ENCODE measurements at regions not wholly inside any gene's neighbourhood (a gene's known extent, or its start where the extent isn't known, plus 50 kb on each side); places are given as distances from the start of the nearest gene placed in this dataset.

DNA sequence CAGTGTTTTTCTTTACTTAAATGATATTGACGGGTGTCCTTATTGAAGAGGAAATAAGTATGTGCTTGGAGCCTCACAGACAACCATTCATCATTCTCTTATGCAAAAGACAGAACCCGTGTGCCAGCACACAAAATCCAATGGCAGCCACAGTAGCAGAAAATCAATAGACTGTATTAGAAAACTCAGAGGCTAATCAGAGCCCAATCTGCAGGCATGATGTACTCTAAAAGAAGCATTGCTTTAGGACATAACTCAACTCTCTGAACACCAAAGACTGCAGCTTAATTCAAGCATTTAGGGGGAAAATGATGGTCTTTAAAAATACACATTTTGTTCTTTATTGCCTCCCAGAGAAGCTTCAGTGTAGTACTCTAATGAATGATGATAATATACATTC lies 476.9 kb downstream of the PDHA2 start:
- H3K4me3 ChIP-seq (ENCODE audit: low read length), result no peak overlapping the region
- DNase-seq (ENCODE audit: low read depth), result no peak
- TF ChIP-seq CTCF (IDR thresholded peaks at IDR 0.05; ENCODE audit: insufficient read depth, low read depth, low read length, missing control alignments), result no peak

- no peak for DNase-seq (ENCODE audit: low read depth)
- TF ChIP-seq CTCF (IDR thresholded peaks at IDR 0.05; ENCODE audit: insufficient read depth, low read depth, low read length, missing control alignments), result no peak
- H3K4me3 ChIP-seq (ENCODE audit: low read length), result no peak overlapping the region
Observed at GRCh38 chr4:96317891-96318290, 478.0 kb downstream of the PDHA2 start.

- peak; percentile 15 for DNase-seq (ENCODE audit: low read depth)
- TF ChIP-seq CTCF (IDR thresholded peaks at IDR 0.05; ENCODE audit: insufficient read depth, low read depth, low read length, missing control alignments), result no peak
- H3K4me3 ChIP-seq (ENCODE audit: low read length), result no peak overlapping the region
Observed at GRCh38 chr4:96326846-96327245, 487.0 kb downstream of the PDHA2 start.

DNA sequence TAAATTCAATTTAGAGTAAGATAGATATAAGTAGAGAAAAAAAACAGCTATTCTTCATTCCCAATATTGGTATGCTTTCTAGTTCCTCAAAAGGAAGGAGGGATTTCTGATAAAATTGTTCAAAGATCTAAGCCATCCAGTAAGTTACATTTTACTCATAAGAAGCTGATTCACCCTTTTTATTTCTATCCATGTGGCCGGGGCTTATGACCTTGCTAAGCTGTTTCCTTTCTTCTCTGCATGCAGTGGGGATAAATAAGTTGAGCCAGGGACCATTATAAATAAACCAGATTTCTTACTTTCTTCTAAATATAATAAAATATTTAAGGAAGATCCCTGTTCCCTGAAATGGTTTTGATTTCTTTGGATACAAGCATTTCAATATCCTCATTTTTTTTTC lies 502.3 kb downstream of the PDHA2 start:
- H3K4me3 ChIP-seq (ENCODE audit: low read length), result no peak overlapping the region
- TF ChIP-seq CTCF (IDR thresholded peaks at IDR 0.05; ENCODE audit: insufficient read depth, low read depth, low read length, missing control alignments), result no peak
- DNase-seq (ENCODE audit: low read depth), result no peak

GRCh38 chr4:96342790-96343455 lies 503.0 kb downstream of the PDHA2 start:
- H3K4me3 ChIP-seq (ENCODE audit: low read length), result no peak overlapping the region
- no peak for TF ChIP-seq CTCF (IDR thresholded peaks at IDR 0.05; ENCODE audit: insufficient read depth, low read depth, low read length, missing control alignments)
- no peak for DNase-seq (ENCODE audit: low read depth)

GRCh38 chr4:96343836-96344235 lies 503.9 kb downstream of the PDHA2 start:
- TF ChIP-seq CTCF (IDR thresholded peaks at IDR 0.05; ENCODE audit: insufficient read depth, low read depth, low read length, missing control alignments), result no peak
- no peak for DNase-seq (ENCODE audit: low read depth)

GRCh38 chr4:96347582-96347981 lies 507.7 kb downstream of the PDHA2 start:
- DNase-seq (ENCODE audit: low read depth), result peak; percentile 16
- H3K4me3 ChIP-seq (ENCODE audit: low read length), result no peak overlapping the region
- no peak for TF ChIP-seq CTCF (IDR thresholded peaks at IDR 0.05; ENCODE audit: insufficient read depth, low read depth, low read length, missing control alignments)

More at GRCh38 chr4:96343836-96344235, 503.9 kb downstream of the PDHA2 start:
- H3K4me3 ChIP-seq (ENCODE audit: low read length), result no peak overlapping the region

Measured in epithelial cell of esophagus (primary cell).